GM18520 (cell line): ENCODE measurements at regions not wholly inside any gene's neighbourhood (a gene's known extent, or its start where the extent isn't known, plus 50 kb on each side); places are given as distances from the start of the nearest gene placed in this dataset.

ENCODE experiments used
- ATAC-seq: cut with Tn5 transposase; IDR thresholded peaks from one replicate; pipeline ENCODE4 v1.9.1; 2021; ENCODE audit not compliant: unreplicated experiment

GRCh38 chr3:68468695-68469375, 463.5 kb downstream of the TAFA4 start:
- ATAC-seq = no peak

DNA sequence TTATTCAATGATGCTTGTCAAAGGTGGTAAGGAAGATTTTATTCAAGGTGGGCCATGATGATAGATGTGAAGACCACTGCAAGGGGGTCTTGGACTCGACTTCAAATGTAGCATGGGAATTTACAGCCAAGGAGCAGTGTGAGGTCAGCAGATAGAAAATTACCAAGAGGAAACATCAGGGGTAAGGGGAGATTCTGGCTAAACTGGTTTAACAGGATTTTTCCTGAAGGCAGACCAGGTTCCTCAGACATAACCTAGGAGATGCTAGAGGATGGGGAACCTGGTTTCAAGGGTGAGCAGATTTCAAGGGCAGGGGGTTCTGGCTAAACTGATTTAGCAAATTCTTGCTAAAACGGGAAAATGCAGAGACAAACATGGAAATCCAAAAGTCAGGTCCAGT, 464.9 kb downstream of the TAFA4 start:
- ATAC-seq = no peak

DNA sequence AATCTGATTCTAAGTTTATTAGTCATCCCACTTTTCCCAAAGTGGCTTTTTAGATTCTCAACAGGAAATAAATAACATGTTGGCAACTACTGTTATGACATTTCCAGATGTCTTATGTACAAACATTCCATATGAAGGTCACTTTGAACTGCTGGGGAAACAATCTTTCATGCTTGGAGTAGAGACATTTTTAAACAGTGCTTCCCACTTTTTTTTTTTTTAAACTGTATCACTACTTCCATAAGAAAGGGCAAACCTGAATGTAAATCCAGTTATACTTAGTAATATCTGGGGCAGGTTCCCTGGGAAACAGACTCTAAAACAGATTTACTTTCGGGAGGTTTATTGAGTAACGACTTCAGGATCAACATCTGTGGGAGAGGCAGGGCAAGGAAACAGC, 473.8 kb downstream of the TAFA4 start:
- ATAC-seq = no peak

GRCh38 chr3:68448510-68449383, 483.6 kb downstream of the TAFA4 start:
- ATAC-seq = no peak

DNA sequence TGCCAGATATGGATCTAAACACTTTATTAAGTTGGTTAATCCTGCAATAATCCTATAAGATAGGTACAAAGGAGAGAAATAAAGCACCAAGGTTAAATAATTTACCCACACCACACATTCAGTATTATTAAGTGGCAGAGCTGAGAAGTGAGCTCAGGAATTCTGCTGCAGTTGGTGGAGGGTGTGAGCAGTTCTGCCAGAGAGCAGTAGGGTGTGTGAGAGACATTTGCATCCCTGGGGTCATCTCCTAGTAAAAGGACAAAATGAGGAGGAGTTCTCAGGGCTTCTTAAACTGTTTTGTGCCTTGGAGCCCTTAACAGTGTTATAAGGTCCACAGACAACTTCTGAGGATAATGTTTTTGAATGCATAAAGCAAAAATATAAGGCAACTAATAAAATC, 484.5 kb downstream of the TAFA4 start:
- no peak for ATAC-seq

DNA sequence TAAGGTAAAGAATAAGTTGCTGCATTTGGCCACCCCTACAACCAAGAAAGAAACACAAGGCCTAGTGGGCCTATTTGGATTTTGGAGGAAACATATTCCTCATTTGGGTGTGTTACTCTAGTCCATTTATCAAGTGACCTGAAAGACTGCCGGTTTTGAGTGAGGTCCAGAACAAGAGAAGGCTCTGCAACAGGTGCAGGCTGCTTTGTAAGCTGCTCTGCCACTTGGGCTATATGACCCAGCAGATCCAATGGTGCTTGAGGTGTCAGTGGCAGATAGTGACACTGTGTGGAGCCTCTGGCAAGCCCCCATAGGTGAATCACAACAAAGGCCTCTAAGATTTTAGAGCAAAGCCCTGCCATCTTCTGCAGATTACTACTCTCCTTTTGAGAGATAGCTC, 491.3 kb downstream of the TAFA4 start:
- no peak for ATAC-seq

GRCh38 chr3:68436619-68437401, 495.5 kb downstream of the TAFA4 start:
- ATAC-seq = no peak

DNA sequence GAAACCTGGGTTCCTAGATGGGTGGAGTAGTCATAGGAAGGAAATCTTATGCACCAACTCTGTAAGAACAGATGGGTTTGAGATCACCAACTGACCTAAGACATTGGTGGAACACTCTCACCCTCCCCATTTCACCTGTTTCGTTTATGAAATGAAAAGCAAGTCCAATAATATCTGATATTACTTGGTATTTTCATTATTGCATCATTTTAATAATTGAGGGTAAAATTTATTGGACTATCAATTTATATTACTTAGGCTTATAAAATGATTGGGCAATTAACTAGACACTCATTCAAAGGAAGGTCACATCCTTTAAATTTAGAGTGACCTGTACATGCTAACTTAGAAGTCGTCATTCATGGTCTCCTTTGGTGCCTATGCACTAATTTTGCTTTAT, 503.9 kb downstream of the TAFA4 start:
- no peak for ATAC-seq

DNA sequence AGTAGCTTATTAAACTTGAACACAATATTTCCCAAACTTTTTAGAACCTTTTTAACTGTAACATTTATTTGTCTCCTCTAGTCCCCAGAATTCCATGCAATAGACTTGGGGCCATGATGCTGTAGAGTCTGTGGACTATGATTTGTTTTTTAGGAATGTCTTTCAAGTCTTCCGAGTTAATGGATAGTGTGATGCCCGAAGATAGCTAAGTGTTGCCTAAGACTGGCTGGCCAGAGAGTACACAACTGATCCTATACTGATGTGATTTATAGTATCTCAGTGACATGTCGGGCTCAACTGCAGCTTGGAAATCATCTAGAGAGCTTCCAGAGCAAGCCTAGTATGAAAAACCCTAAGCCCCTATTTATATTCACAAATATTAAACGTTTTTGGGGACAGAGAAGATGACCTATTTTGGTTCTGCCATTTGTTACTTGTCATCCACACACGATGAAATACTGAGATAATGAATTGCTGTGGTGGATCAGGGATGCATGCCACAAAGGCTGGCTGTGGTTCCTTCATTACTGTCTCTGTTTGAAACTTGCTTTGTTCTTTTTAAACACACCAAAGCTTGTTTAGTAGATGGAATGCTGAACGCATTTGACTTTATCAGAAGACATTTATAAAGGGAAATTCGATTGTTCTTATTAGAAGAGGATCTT, 507.4 kb downstream of the TAFA4 start:
- no peak for ATAC-seq

DNA sequence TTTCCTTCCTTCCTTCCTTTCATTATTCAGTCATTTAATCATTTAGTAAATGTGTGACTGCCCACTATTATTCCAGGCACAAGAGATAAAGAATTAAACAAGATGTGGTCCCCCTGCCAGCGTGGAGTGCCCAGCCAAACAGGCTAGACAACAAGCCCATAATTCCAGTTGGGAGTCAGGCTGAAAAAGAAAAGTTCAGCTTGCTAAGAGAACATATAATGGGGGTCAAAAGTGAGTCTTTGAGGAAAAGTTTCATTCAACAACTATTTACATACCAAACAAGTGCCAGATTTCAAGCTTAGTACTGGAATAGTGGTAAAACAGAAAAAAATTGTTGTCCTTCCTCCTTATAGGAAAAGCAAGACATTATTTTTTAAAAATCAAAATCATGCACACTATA, 523.7 kb downstream of the TAFA4 start:
- ATAC-seq = no peak

DNA sequence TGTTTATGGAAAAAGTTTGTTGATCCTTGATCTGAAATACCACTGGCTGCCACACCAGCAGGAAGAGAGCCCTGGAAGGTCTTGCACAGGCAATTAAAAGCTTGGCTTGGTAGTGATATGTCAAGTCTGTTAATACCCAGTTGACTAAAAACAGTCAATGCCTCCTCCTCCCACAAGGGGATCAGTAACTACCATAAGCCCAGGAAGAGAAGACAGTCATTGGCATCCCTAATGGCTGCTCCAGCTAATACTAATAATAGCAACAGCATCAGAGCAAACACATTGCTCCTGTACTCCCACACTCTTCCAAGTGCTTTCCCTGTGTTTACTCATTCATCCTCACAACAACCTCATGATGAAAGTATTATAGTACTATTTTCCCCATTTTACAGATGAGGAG, 528.6 kb downstream of the TAFA4 start:
- no peak for ATAC-seq

DNA sequence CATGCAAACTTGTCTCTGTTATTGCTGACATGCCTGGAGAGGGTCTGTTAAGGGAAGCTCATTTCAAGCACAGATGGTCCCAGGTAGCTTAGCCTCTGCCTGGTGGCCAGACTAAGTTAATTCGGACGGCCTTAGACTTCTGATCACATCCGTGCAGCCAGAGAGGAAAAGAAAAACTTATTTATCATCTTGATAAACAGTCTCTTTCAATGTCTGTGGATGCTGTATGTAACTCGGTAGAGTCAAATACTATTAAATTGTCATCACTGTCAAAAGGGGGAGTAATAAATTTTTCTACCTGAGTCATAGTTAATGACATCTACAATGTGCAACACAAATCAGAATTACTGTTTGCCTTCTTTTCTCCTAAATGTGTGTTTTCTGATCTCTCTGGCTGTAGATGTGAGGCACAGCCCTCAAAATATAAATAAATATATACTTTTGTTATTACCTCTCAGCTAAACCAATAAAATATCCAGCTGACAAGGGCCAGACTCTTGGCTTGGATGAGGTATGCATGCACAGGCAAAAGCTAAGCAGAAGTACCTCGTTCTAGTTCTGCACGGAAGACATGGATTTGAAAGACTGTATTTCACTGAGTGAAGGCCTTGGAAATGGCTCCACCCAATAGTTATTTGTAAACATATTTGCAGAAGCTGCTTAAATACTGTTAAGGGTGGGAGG, 530.0 kb downstream of the TAFA4 start:
- ATAC-seq = no peak

DNA sequence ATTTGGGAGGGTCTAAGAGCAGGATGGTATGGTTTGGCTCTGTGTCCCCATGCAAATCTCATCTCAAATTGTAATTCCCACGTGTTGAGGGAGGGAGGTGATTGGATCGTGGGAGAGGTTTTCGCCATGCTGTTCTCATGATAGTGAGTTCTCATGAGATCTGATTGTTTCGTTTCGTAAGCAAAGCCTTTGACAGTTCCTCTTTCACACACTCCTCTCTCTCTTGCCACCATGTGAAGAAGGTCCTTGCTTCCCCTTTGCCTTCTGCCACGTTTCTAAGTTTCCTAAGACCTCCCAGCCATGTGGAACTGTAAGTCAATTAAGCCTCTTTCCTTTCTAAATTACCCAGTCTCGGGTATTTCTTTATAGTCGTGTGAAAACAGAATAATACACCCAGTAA, 553.7 kb downstream of the TAFA4 start:
- ATAC-seq = no peak

DNA sequence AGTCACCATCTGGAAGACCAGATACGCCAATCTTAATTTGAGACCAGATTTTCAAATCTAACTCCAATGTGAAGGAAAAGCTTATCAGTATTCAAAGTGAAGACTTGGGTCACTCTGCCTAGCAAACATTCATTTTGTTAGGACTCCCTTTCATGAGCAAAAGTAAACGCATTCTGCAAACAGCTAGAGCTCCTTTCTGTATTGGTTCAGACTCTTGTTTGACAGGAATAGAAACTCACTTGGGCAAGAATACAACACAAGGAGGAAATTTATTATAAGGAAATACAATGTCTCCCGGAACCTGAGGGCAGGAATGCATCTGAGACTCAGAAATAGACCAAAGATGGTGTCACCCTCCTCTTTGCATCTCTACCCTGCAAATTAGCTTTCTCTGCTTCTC, 558.6 kb downstream of the TAFA4 start:
- ATAC-seq = no peak

GRCh38 chr3:68363796-68364195, 568.6 kb downstream of the TAFA4 start:
- no peak for ATAC-seq

GRCh38 chr3:68360492-68360891, 571.9 kb downstream of the TAFA4 start:
- ATAC-seq = no peak

GRCh38 chr3:68345781-68346180, 586.6 kb downstream of the TAFA4 start:
- ATAC-seq = no peak

DNA sequence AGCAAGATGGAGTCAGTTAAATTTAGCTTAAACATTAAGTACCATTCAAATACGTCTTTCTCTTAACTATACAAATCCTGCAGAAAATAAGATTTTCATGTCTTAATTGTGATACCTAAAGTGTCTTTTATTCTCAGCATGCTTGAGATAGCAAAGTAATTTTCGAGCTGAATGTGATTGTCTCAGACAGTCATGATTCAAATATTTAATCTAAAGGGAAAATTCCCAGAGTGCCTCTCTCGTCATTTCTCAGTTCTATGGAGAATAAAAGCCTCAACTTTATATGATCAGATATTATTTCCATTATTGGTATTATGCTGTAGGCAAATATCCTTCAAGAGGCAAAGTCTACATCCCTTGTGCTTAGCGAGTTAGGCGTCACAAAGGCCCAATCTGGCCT, 589.9 kb downstream of the TAFA4 start:
- ATAC-seq = no peak

DNA sequence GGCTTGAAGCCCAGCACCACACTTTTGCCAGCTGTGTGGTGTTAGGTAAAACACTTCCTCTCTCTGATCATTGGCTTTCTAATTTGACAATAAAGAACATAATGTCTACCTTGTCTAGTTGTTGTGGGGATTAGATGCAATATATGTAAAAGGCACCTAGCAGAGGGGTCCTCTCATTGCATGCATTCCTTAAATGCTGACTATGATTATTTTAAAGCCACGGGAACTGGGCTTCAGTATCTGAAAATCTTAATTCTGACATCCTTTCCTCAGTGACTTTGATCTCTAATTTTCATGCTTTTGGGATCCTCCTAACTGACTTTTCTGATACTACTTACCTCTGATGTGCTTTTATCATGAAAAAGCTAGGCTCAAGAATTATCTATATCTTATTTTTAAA, 596.3 kb downstream of the TAFA4 start:
- no peak for ATAC-seq

- no peak for ATAC-seq
These were observed 597.9 kb downstream of the TAFA4 start for GRCh38 chr3:68334367-68334986.
